SK-N-SH (cell line): ENCODE measurements at regions not wholly inside any gene's neighbourhood (a gene's known extent, or its start where the extent isn't known, plus 50 kb on each side); places are given as distances from the start of the nearest gene placed in this dataset.

Experiments used
- CTCF ChIA-PET: fragments of 300-600, 350-600 bp; formaldehyde crosslinking; extraction: SDS; loops from one replicate; lab custom pipeline; 2021; lab: Yijun Ruan, JAX
- POLR2A ChIA-PET: fragments of 350-600 bp; sonication (Branson Sonifier 250); formaldehyde crosslinking; extraction: SDS; loops from one replicate; lab custom pipeline; 2020; ENCODE audit warnings: antibody characterized with exemption, inconsistent platforms; lab: Yijun Ruan, JAX
- DNase-seq: peaks from one replicate; pipeline ENCODE4 v3.0.0; 2012
- H2AFZ ChIP-seq: fragments of 200-600 bp; sonication (generic); 2 replicates; pipeline ENCODE4 v1.8.1; 2016; ENCODE audit warnings: antibody characterized with exemption, mild to moderate bottlenecking, low read depth
- H3F3A ChIP-seq: fragments of 200-600 bp; sonication (generic); replicated peaks from 2 replicates; pipeline ENCODE3; 2016; ENCODE audit warnings: antibody characterized with exemption, mild to moderate bottlenecking; ENCODE audit not compliant: insufficient read depth
- H3K27ac ChIP-seq, 2 experiments: fragments of 200-500 bp in 1 of 2; fragments of 200-600 bp in 1 of 2; sonication (Bioruptor generic) in 1 of 2; sonication (generic), shearing (Covaris generic) in 1 of 2; 2 replicates each; pipeline versions ENCODE4 v1.5.1 to v1.6.1; 2014 to 2016; ENCODE audit warnings: low read depth in 2 of 2, inconsistent platforms in 1 of 2, low read length in 1 of 2, mild to moderate bottlenecking in 1 of 2, mixed read lengths in 1 of 2
- H3K27me3 ChIP-seq: fragments of 200-600 bp; sonication (generic), shearing (Covaris generic); 2 replicates; pipeline ENCODE4 v1.6.1; 2016; ENCODE audit warnings: mixed run types; ENCODE audit not compliant: insufficient read depth
- H3K36me3 ChIP-seq, 2 experiments: fragments of 200-500 bp in 1 of 2; fragments of 200-600 bp in 1 of 2; sonication (Bioruptor generic) in 1 of 2; sonication (generic) in 1 of 2; replicated peaks in 1 of 2; 2 replicates each; pipeline versions ENCODE3 to v1.5.1; 2014 to 2016; ENCODE audit warnings: low read length in 1 of 2, mild to moderate bottlenecking in 1 of 2; ENCODE audit not compliant: insufficient read depth in 2 of 2, control insufficient read depth in 1 of 2
- H3K4me1 ChIP-seq, 2 experiments: fragments of 200-500 bp in 1 of 2; fragments of 200-600 bp in 1 of 2; sonication (Bioruptor generic) in 1 of 2; sonication (generic), shearing (Covaris generic) in 1 of 2; 2 replicates each; pipeline versions ENCODE4 v1.5.1 to v1.6.1; 2014 to 2016; ENCODE audit warnings: low read depth in 1 of 2, low read length in 1 of 2, mixed run types in 1 of 2; ENCODE audit not compliant: insufficient read depth in 2 of 2, control insufficient read depth in 1 of 2
- H3K4me2 ChIP-seq: fragments of 200-600 bp; sonication (generic), shearing (Covaris generic); 2 replicates; pipeline ENCODE4 v1.6.1; 2017; ENCODE audit warnings: mixed run types
- H3K4me3 ChIP-seq, 2 experiments: fragments of 200-500 bp in 1 of 2; fragments of 200-600 bp in 1 of 2; sonication (Bioruptor generic) in 1 of 2; sonication (generic), shearing (Covaris generic) in 1 of 2; 2 replicates each; pipeline versions ENCODE4 v1.5.1 to v1.8.1; 2014 to 2016; ENCODE audit warnings: low read depth in 2 of 2, inconsistent platforms in 1 of 2, low read length in 1 of 2, mild to moderate bottlenecking in 1 of 2, mixed read lengths in 1 of 2, moderate library complexity in 1 of 2
- H3K79me2 ChIP-seq: fragments of 200-600 bp; sonication (generic); 2 replicates; pipeline ENCODE4 v1.8.1; 2017; ENCODE audit warnings: mild to moderate bottlenecking; ENCODE audit not compliant: insufficient read depth
- H3K9ac ChIP-seq: fragments of 200-600 bp; sonication (generic); 2 replicates; pipeline ENCODE4 v1.6.1; 2017; ENCODE audit warnings: mixed run types
- H3K9me2 ChIP-seq: fragments of 200-600 bp; sonication (generic); 2 replicates; pipeline ENCODE4 v1.6.1; 2017; ENCODE audit warnings: mixed run types
- H3K9me3 ChIP-seq: fragments of 200-600 bp; sonication (generic); 2 replicates; pipeline ENCODE4 v1.6.1; 2017; ENCODE audit warnings: mixed run types, mild to moderate bottlenecking, moderate library complexity
- H4K20me1 ChIP-seq: fragments of 200-600 bp; sonication (generic); 2 replicates; pipeline ENCODE4 v1.6.1; 2017; ENCODE audit warnings: mild to moderate bottlenecking, mixed run types; ENCODE audit not compliant: insufficient read depth
- ELF1 ChIP-seq: IDR thresholded peaks from 2 replicates; pipeline ENCODE4 v1.4.0; 2012
- FOSL2 ChIP-seq: IDR thresholded peaks from 2 replicates; pipeline ENCODE4 v1.4.0; 2012; ENCODE audit warnings: low read depth, mild to moderate bottlenecking, moderate library complexity, borderline replicate concordance
- FOXJ3 ChIP-seq: sonication (generic); formaldehyde crosslinking; IDR thresholded peaks from 2 replicates; pipeline ENCODE4 v1.5.1; 2020; ENCODE audit warnings: mild to moderate bottlenecking, missing genetic modification reagents
- MEF2A ChIP-seq: IDR thresholded peaks from 2 replicates; pipeline ENCODE4 v1.4.0; 2012; ENCODE audit warnings: low read depth, borderline replicate concordance
- MXI1 ChIP-seq: IDR thresholded peaks from 2 replicates; pipeline ENCODE4 v1.6.1; 2012; ENCODE audit warnings: mild to moderate bottlenecking, low read depth, low read length, improper control_type of control experiment
- NFIC ChIP-seq: IDR thresholded peaks from 2 replicates; pipeline ENCODE4 v1.4.0; 2012; ENCODE audit warnings: borderline replicate concordance
- RAD21 ChIP-seq: IDR thresholded peaks from 2 replicates; pipeline ENCODE4 v1.6.1; 2012; ENCODE audit warnings: mild to moderate bottlenecking, low read length
- RCOR1 ChIP-seq: fragments of 150-350 bp; IDR thresholded peaks from 2 replicates; pipeline ENCODE4 v1.6.1; 2017; ENCODE audit warnings: antibody characterized with exemption, low read length
- RFX5 ChIP-seq: IDR thresholded peaks from 2 replicates; pipeline ENCODE4 v1.6.1; 2012; ENCODE audit warnings: mild to moderate bottlenecking, improper control_type of control experiment, low read length
- RXRA ChIP-seq: IDR thresholded peaks from 2 replicates; pipeline ENCODE4 v1.4.0; 2012; ENCODE audit warnings: low read depth, mild to moderate bottlenecking, borderline replicate concordance
- SMC3 ChIP-seq: IDR thresholded peaks from 2 replicates; pipeline ENCODE4 v1.6.1; 2012; ENCODE audit warnings: low read depth, low read length, improper control_type of control experiment
- TCF12 ChIP-seq: IDR thresholded peaks from 2 replicates; pipeline ENCODE4 v1.4.0; 2012
- TEAD4 ChIP-seq: IDR thresholded peaks from 2 replicates; pipeline ENCODE4 v1.4.0; 2012; ENCODE audit warnings: mild to moderate bottlenecking, borderline replicate concordance; ENCODE audit not compliant: insufficient read depth
- WGBS: methylation state at CpG from one replicate; pipeline ENCODE4 v1.1.6; 2017; ENCODE audit warnings: low lambda C conversion rate; 5-methylcytosine and 5-hydroxymethylcytosine counted together
- TF ChIP-seq, protein P1 (sequence below): fragments of 200-600 bp; sonication (generic); IDR thresholded peaks from 2 replicates; pipeline ENCODE4 v1.6.1; 2017; ENCODE audit warnings: antibody characterized with exemption, mild to moderate bottlenecking, moderate library complexity
- TF ChIP-seq, protein P2 (sequence below): IDR thresholded peaks from 2 replicates; pipeline ENCODE4 v1.6.1; 2012; ENCODE audit warnings: mild to moderate bottlenecking, low read depth, low read length, moderate library complexity
- TF ChIP-seq, protein P3 (sequence below): IDR thresholded peaks from 2 replicates; pipeline ENCODE4 v1.4.0; 2012; ENCODE audit warnings: low read depth
- TF ChIP-seq, protein P4 (sequence below): IDR thresholded peaks from 2 replicates; pipeline ENCODE4 v1.4.0; 2012; ENCODE audit warnings: low read depth, borderline replicate concordance
- TF ChIP-seq, protein P5 (sequence below): fragments of 150-350 bp; IDR thresholded peaks from 2 replicates; pipeline ENCODE4 v1.6.1; 2016; ENCODE audit warnings: mild to moderate bottlenecking, low read depth, low read length

DNA sequence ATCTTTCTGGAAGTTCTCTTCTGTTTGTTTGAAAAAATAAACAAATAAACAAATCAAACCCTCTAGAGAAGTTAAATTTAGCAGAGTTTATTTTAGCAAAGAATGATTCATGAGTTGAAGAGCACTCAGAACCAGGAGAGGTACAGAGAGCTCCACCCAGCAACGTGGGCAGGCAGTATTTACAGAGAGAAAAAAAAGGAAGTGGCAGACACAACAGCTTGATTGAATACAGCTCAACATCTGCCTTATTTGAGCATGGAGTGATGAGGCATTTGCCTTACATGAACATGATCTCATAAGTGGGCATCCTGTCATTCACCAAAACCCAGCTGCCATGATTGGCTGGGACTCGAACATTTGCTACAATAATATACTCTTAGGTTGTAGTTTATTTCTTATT is 381.6 kb upstream of the ADAMTS16 start (continued):
- TF ChIP-seq, protein P1, sequence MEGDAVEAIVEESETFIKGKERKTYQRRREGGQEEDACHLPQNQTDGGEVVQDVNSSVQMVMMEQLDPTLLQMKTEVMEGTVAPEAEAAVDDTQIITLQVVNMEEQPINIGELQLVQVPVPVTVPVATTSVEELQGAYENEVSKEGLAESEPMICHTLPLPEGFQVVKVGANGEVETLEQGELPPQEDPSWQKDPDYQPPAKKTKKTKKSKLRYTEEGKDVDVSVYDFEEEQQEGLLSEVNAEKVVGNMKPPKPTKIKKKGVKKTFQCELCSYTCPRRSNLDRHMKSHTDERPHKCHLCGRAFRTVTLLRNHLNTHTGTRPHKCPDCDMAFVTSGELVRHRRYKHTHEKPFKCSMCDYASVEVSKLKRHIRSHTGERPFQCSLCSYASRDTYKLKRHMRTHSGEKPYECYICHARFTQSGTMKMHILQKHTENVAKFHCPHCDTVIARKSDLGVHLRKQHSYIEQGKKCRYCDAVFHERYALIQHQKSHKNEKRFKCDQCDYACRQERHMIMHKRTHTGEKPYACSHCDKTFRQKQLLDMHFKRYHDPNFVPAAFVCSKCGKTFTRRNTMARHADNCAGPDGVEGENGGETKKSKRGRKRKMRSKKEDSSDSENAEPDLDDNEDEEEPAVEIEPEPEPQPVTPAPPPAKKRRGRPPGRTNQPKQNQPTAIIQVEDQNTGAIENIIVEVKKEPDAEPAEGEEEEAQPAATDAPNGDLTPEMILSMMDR, result no peak
- TF ChIP-seq, protein P2, sequence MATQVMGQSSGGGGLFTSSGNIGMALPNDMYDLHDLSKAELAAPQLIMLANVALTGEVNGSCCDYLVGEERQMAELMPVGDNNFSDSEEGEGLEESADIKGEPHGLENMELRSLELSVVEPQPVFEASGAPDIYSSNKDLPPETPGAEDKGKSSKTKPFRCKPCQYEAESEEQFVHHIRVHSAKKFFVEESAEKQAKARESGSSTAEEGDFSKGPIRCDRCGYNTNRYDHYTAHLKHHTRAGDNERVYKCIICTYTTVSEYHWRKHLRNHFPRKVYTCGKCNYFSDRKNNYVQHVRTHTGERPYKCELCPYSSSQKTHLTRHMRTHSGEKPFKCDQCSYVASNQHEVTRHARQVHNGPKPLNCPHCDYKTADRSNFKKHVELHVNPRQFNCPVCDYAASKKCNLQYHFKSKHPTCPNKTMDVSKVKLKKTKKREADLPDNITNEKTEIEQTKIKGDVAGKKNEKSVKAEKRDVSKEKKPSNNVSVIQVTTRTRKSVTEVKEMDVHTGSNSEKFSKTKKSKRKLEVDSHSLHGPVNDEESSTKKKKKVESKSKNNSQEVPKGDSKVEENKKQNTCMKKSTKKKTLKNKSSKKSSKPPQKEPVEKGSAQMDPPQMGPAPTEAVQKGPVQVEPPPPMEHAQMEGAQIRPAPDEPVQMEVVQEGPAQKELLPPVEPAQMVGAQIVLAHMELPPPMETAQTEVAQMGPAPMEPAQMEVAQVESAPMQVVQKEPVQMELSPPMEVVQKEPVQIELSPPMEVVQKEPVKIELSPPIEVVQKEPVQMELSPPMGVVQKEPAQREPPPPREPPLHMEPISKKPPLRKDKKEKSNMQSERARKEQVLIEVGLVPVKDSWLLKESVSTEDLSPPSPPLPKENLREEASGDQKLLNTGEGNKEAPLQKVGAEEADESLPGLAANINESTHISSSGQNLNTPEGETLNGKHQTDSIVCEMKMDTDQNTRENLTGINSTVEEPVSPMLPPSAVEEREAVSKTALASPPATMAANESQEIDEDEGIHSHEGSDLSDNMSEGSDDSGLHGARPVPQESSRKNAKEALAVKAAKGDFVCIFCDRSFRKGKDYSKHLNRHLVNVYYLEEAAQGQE, result no peak

DNA sequence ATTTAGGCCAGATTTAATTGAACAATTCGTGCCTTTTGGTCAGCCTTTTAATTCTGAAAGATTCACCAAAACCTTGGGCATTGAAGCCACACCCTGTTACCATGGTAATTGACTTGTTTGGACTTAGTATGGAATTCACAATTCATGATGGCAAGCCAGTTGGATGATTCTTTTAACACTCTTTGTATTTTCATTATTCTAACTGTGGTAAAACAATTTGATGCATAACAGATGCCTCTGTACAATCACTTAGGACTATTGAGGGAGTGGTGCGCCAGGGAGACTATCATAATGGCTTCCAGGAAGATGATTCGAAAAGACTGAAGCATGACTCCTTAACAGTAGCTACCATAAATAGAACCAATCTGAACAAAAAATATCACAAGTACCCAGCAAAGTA is 381.1 kb upstream of the ADAMTS16 start:
- Histone ChIP-seq H4K20me1 (no peaks in the 10 kb centered on the region), H3K9ac (no peak overlapping the region), H3K4me2 (no peak overlapping the region), H3K4me3 (no peak overlapping the region), H3K79me2 (no peaks in the 10 kb centered on the region), H3K27me3 (no peaks in the 10 kb centered on the region; the same call in 1 of the 2 replicates), H2AFZ (no peak overlapping the region), H3K9me2 (no peaks in the 10 kb centered on the region), H3K4me1 (no peaks in the 10 kb centered on the region), H3K9me3 (no peaks in the 10 kb centered on the region), H3K27ac (no peak overlapping the region), H3K36me3 (no peaks in the 10 kb centered on the region), H3F3A (no peaks in the 10 kb centered on the region)
- WGBS, result 0% methylated on average over 3 of the region's 3 CpGs
- POLR2A ChIA-PET, result no interaction called here
- CTCF ChIA-PET, result no interaction called here
- DNase-seq, result no peak
- TF ChIP-seq TCF12 (no peak), RAD21 (no peak), RXRA (no peak), ELF1 (no peak), FOSL2 (no peak), RFX5 (no peak), RCOR1 (no peak), MXI1 (no peak), NFIC (no peak), SMC3 (no peak), TEAD4 (no peak), FOXJ3 (no peak), MEF2A (no peak)
- TF ChIP-seq, protein P1, result no peak
- TF ChIP-seq, protein P2, result no peak
- TF ChIP-seq, protein P3, sequence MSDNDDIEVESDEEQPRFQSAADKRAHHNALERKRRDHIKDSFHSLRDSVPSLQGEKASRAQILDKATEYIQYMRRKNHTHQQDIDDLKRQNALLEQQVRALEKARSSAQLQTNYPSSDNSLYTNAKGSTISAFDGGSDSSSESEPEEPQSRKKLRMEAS, result no peak
- TF ChIP-seq, protein P4, sequence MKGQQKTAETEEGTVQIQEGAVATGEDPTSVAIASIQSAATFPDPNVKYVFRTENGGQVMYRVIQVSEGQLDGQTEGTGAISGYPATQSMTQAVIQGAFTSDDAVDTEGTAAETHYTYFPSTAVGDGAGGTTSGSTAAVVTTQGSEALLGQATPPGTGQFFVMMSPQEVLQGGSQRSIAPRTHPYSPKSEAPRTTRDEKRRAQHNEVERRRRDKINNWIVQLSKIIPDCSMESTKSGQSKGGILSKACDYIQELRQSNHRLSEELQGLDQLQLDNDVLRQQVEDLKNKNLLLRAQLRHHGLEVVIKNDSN, result no peak
- TF ChIP-seq, protein P5, sequence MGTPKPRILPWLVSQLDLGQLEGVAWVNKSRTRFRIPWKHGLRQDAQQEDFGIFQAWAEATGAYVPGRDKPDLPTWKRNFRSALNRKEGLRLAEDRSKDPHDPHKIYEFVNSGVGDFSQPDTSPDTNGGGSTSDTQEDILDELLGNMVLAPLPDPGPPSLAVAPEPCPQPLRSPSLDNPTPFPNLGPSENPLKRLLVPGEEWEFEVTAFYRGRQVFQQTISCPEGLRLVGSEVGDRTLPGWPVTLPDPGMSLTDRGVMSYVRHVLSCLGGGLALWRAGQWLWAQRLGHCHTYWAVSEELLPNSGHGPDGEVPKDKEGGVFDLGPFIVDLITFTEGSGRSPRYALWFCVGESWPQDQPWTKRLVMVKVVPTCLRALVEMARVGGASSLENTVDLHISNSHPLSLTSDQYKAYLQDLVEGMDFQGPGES, result no peak
